HG02870 (cell line): ENCODE measurements at regions not wholly inside any gene's neighbourhood (a gene's known extent, or its start where the extent isn't known, plus 50 kb on each side); places are given as distances from the start of the nearest gene placed in this dataset.
"Not testable (repeated sequence)": the region's sequence is repeated elsewhere in the genome, so short reads cannot be mapped to it uniquely, and the experiment has no call there.

Experiments
- ATAC-seq: cut with Tn5 transposase; IDR thresholded peaks from one replicate; pipeline ENCODE4 v1.9.1; 2021; ENCODE audit warnings: mild to moderate bottlenecking, moderate library complexity; ENCODE audit not compliant: unreplicated experiment

DNA sequence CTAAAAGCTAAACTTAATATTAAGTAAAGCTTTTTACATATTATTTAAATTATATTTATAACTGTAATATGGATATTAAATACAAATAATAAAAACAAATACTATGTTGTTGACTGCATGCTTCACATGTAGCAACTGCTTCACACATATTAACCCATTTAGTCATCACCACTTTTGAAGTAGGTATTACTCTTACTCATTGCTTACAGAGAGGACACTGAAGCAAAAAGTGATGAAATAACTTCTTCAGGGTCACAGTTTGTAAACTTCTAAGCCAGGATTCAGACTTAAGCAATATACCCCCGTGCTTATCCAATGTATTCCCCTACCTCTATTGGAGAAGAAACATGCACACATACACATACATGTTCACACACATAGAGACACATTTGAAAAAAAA, 166.6 kb downstream of the DKK2 start:
- ATAC-seq = no peak

- no peak for ATAC-seq
Measured at GRCh38 chr4:106868381-106869035, 167.6 kb downstream of the DKK2 start.

GRCh38 chr4:106864231-106864630, 171.9 kb downstream of the DKK2 start:
- no peak for ATAC-seq

- ATAC-seq = no peak
Measured at GRCh38 chr4:106854569-106855351, 181.4 kb downstream of the DKK2 start.

- no peak for ATAC-seq
Measured at GRCh38 chr4:106852426-106852825, 183.7 kb downstream of the DKK2 start.

DNA sequence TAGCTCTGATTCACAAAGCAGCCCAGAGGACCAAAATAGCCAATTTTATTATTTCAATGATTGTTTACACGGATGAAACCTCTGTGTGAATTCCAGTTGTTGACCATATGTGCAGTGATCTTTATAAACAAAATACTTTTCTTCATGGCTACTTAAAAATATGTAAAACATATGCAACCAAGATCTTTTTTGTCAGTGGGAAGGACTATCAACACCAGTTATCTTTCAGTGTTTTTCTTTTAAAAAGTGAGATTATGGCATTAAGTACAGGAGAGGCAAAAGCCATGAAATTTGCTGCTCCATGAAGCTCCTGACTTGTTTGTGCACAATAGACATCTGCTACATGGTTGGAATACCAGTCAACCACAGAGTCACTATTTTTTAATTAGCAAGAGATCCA, 184.4 kb downstream of the DKK2 start:
- ATAC-seq = no peak

- ATAC-seq = no peak
Measured at GRCh38 chr4:106850691-106851090, 185.4 kb downstream of the DKK2 start.

DNA sequence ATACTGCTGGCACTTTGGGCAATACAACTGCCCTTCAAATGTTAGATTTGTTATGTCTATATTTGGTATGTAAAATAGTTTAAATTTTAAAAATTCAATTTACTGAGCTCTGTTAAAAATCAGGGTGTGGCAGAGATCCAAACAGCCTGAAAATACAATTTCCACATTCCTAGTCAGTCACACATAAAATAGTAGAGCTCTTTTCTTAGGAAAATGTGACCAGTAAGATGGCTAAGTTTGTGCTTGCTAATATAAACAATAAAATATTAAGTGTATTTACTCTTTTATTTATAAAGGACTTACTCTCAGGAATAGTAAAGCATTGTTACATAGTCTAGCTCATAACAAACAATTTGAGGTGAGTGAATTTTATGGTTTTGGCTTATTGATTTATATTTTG, 200.2 kb downstream of the DKK2 start:
- no peak for ATAC-seq

DNA sequence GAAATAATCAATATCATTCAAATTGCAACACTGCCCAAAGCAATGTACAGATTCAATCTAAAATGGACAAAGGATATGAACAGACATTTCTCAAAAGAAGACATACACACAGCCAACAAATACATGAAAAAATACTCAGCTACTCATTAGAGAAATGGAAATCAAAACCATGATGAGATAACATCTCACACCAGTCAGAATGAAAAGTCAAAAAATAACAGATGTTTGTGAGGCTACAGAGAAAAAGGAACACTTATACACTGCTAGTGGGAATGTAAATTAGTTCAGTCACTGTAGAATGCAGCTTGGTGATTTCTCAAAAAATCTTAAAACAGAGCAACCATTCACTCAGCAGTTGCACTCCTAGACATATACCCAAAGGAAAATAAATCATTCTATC, 205.2 kb downstream of the DKK2 start:
- ATAC-seq = peak; percentile 80

GRCh38 chr4:106818764-106819163, 217.3 kb downstream of the DKK2 start:
- no peak for ATAC-seq

GRCh38 chr4:106816496-106816895, 219.6 kb downstream of the DKK2 start:
- no peak for ATAC-seq

GRCh38 chr4:106810122-106810521, 226.0 kb downstream of the DKK2 start:
- ATAC-seq = no peak

DNA sequence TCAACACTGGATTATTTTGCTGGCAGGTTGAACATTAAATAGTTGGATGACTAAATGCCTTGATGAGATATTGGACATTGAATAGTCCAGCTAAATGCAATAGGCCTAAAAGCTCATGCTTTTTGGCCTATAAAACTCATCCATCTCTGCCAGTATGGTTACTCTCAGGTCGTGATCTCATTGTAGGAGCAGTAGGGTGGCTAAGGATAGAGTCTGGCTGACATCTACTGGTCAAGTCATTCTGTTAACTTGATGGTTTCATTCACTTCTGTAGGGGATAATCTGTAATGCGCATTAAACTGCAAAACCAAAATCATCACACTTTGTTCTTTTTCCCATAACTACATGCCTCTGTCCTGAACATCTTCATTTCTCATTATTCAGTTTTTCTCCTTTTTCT, 227.0 kb downstream of the DKK2 start:
- ATAC-seq = no peak

- ATAC-seq = no peak
Measured at GRCh38 chr4:106806158-106806797, 229.8 kb downstream of the DKK2 start.

GRCh38 chr4:106803083-106803482, 233.0 kb downstream of the DKK2 start:
- no peak for ATAC-seq

DNA sequence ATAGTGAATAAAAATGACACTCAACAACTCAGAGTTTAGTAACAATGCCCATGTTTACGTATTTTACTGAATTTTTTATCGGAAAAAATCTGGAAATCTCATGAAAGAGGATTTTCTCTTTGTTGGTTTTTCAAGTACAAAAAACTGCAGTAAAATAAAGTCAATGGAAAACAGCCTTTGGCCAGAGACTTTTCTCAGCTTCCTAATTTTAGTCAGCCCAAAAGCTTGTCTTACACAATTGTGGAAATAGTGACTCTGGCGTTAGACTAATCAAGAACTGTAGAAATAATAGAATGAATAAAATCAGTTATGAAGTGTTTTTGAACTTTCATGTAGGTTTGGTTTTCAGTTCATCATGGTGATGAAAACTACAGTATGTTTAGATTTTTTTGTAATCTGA, 234.7 kb downstream of the DKK2 start:
- ATAC-seq = no peak

DNA sequence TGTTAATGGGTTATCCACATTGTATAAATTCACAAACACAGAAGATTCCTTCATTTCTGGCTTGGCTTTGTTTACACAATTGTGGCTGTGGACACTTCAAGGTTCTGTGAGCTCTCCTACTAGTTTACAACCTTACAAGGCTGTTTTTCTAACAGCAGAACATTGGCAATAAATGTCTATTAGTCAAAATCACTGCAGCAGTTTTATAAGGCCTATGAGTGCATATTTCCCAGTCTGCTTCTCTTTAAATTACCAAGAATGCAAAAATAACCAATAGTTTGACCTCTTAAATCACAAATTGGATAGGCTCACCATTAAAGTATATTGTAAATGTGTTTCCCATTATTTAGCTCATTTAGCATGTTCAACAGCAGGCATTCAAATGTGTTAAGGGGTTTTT, 239.2 kb downstream of the DKK2 start:
- ATAC-seq = no peak

GRCh38 chr4:106795326-106795725, 240.8 kb downstream of the DKK2 start:
- ATAC-seq = no peak

DNA sequence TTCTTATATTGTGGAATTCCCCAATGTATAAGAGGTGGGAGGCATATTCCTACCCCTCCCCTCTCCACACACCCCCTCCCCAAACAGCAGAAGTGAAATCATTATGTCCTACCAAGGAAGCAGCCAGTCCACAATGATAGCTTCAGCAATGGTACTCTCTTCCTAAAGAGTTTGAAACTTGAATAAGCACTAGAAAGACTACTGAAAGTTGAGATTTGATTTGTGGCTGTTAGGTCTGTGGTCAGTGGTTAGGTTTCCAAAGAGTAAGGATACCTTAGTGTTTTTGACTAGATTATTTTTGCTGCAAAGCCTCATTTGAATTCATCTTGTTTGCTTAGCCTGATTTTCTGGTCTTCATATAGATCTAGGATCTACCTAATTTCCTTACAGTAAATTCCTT, 242.2 kb downstream of the DKK2 start:
- no peak for ATAC-seq

GRCh38 chr4:106775636-106776035, 260.5 kb downstream of the DKK2 start:
- no peak for ATAC-seq

GRCh38 chr4:106774055-106774454, 262.1 kb downstream of the DKK2 start:
- not testable (repeated sequence) for ATAC-seq
